ENCODE measurements at regions not wholly inside any gene's neighbourhood (a gene's known extent, or its start where the extent isn't known, plus 50 kb on each side); places are given as distances from the start of the nearest gene placed in this dataset.

- TF ChIP-seq CTCF (IDR thresholded peaks at IDR 0.05) (no peak), POLR2A (IDR thresholded peaks at IDR 0.05) (no peak)
These were observed 816.5 kb downstream of the EFNA5 start for GRCh38 chr5:106854105-106854687.

All from right lobe of liver (tissue), 4 donors.